ENCODE measurements at regions not wholly inside any gene's neighbourhood (a gene's known extent, or its start where the extent isn't known, plus 50 kb on each side); places are given as distances from the start of the nearest gene placed in this dataset.
A peak's percentile ranks its signal among the peaks of the same experiment; 100 is the strongest.
"Not testable (repeated sequence)": the region's sequence is repeated elsewhere in the genome, so short reads cannot be mapped to it uniquely, and the experiment has no call there.

DNA sequence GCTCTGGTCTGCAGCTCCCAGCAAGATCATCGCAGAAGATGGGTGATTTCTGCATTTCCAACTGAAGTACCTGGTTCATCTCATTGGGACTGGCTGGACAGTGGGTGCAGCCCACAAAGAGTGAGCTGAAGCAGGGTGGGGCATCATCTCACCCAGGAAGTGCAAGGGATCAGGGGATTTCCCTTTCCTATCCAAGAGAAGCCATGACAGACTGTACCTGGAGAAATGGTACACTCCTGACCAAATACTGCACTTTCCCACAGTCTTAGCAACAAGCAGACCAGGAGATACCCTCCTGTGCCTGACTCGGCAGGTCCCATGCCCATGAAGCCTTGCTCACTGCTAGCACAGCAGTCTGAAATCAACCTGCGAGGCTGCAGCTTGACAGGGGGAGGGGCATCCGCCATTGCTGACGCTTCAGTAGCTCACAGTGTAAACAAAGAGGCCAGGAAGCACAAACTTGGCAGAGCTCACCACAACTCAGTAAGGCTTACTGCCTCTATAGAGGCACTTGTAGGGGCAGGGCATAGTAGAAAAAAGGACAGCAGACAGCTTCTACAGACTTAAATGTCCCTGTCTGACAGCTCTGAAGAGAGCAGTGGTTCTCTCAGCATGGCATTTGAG lies 60.5 kb downstream of the AREG start:
- peak; percentile 50 for DNase-seq (ENCODE audit: low read depth)
- in situ Hi-C loops (cut with HindIII; ENCODE audit: low pct_unique_long_range_greater_than_20kb, low sequenced_read_pairs), result not testable (repeated sequence)

DNA sequence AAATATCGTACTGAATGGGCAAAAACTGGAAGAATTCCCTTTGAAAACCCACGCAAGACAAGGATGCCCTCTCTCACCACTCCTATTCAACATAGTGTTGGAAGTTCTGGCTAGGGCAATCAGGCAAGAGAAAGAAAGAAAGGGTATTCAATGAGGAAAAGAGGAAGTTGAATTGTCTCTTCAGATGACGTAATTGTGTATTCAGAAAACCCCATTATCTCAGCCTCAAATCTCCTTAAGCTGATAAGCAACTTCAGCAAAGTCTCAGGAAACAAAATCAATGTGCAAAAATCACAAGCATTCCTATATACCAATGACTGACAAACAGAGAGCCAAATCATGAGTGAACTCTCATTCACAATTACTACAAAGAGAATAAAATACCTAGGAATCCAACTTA lies 64.4 kb downstream of the AREG start:
- DNase-seq (ENCODE audit: low read depth); in situ Hi-C loops (cut with HindIII; ENCODE audit: low pct_unique_long_range_greater_than_20kb, low sequenced_read_pairs): not testable (repeated sequence)

DNA sequence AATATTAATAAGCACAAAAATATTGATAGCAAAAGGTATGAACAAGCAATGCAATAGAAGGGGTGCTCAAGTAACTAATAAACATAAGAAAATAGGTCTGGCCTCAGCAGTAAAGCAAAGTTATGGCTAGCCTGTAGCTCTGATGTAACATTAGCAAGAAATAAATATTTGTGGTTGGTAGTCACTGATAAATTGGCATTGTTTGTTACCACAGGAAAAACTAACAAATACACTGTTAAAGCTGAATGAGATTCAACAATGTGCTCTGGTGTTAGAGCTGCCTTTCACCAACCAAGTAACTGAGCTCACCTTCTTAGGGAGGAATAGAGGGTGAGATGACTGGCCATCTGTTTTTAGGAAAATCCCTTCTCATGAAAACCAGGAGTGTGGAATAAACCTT lies 71.4 kb downstream of the AREG start:
- DNase-seq (ENCODE audit: low read depth), result no peak

DNA sequence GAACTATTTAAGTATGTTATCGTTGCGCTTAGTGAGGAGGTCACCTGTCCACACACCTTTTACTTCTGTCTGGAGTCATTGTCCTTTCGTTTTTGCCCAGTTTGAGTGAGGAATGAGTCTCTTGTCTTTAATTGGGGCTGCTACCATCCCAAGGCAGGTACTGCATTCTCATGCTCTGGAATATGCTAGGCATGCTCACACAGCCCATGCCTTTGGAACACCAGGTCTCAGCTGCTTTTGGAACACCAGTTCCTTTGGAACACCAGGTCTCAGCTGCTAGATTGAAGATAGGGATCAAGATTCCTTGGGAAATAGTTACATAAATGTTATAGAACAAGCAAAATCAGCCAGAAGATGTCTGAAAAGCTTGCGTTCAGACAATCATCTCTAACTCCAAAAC lies 73.1 kb downstream of the AREG start:
- in situ Hi-C loops (cut with HindIII; ENCODE audit: low pct_unique_long_range_greater_than_20kb, low sequenced_read_pairs), result no loop called here
- DNase-seq (ENCODE audit: low read depth), result no peak

More for the DNA sequence above, 71.4 kb downstream of the AREG start:
- in situ Hi-C loops (cut with HindIII; ENCODE audit: low pct_unique_long_range_greater_than_20kb, low sequenced_read_pairs), result no loop called here

DNA sequence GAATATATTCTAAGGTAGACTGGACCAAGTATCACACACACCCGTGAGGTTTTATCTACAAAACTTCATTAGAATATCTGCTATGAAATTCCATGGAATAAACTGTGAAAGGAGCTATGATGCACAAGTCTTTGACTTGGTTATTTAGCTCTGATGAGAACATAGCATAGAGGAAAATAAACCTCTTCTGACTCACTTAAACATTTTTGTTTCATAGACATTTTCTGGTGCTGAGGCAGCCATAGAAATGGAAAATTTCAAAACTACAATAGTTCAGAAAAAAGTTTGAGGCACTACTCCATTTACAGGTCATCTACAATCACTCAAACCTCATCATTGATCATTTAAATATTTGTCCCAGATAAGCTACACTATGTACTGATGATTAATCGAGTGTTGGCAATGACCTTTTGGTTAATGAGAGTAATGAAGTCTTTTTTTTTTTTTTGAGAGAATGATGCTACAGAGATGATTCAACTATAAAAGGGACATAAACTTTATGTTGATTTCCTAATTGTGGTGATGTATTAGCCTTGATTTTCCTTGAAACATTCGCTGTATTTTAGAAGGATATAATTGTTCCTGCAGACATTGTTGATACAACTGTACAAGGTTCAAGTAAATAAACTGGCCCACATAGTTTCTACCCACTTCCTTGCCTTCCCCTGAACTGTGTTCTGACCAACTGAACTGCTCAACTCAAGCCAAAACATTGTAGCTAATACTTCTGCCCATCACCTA lies 77.5 kb downstream of the AREG start:
- DNase-seq (ENCODE audit: low read depth), result no peak
- in situ Hi-C loops (cut with HindIII; ENCODE audit: low pct_unique_long_range_greater_than_20kb, low sequenced_read_pairs), result no loop called here

DNA sequence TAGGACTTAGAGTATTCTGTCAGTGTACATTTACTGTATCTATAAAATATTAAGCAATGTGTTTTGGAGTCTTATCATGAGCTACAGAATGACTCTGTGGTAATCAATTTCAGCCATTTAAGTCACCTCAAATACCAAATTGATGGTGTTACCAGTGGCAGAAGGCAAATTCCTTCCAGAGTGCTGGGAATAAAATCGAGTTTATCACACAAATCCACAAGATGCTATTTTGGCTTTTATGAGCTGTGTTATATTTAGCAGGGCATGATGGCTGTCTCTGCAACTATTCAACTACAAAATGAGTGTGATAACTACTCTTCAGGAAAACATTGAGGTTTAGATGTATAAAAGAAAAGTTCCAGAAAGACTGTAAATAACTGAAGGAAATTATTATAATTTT lies 78.2 kb downstream of the AREG start:
- no peak for DNase-seq (ENCODE audit: low read depth)
- in situ Hi-C loops (cut with HindIII; ENCODE audit: low pct_unique_long_range_greater_than_20kb, low sequenced_read_pairs), result no loop called here

DNA sequence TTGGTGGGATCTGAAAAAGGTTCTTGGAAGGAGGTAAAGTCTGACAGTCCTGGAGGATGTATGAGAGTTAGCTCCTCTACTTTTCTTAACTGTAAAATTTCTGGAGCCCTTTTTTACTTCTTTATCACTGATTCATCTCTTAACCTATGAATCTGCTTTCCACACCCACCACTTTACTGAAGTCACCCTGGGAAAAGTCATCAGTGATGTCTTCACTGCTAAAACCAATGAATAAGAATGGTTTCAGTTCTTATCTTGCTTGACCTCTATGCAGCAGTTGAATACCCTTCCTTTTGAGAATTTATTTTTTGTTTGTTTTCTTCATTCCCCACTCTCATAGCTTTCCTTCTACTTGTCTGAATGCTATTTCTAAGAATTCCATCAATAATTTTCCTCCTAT lies 80.0 kb downstream of the AREG start:
- in situ Hi-C loops (cut with HindIII; ENCODE audit: low pct_unique_long_range_greater_than_20kb, low sequenced_read_pairs), result no loop called here
- DNase-seq (ENCODE audit: low read depth), result no peak

DNA sequence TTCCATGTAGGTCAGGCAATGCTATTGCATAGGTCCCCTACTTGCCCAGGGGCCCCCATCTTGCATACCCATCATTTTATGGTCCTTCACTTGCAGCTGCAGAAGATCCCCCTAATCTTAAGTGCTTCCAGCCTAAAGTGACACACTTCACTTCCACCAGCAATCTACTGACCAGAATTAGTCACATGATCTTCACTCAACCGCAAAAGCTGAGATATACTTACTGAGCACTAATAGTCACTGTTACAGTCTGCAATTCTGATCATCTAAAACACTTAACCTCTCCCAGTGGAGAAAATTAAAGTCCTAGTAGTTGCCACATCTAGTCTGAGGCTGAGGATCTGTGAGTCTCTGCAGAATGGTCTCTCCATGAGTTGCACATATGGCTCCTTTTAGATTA lies 82.1 kb downstream of the AREG start:
- in situ Hi-C loops (cut with HindIII; ENCODE audit: low pct_unique_long_range_greater_than_20kb, low sequenced_read_pairs), result no loop called here
- DNase-seq (ENCODE audit: low read depth), result no peak

DNA sequence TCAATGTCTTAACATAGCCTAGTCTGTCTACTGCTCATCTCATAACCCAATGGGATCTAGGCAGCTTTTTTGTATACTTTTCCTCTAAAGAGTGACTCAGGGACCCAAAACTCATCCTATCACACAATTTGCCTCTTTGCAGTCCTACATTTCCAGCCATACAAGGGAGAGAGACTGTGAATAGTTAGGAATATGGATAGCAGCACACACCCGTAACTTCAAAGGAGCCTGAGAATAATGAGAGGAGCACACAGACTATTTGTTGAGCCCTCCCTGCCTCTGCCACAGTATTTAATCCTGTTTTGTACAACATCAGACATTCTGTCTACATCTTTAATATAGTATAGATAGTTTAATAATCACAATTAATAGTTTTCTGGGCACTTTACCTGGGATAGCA lies 83.2 kb downstream of the AREG start:
- in situ Hi-C loops (cut with HindIII; ENCODE audit: low pct_unique_long_range_greater_than_20kb, low sequenced_read_pairs), result no loop called here

DNA sequence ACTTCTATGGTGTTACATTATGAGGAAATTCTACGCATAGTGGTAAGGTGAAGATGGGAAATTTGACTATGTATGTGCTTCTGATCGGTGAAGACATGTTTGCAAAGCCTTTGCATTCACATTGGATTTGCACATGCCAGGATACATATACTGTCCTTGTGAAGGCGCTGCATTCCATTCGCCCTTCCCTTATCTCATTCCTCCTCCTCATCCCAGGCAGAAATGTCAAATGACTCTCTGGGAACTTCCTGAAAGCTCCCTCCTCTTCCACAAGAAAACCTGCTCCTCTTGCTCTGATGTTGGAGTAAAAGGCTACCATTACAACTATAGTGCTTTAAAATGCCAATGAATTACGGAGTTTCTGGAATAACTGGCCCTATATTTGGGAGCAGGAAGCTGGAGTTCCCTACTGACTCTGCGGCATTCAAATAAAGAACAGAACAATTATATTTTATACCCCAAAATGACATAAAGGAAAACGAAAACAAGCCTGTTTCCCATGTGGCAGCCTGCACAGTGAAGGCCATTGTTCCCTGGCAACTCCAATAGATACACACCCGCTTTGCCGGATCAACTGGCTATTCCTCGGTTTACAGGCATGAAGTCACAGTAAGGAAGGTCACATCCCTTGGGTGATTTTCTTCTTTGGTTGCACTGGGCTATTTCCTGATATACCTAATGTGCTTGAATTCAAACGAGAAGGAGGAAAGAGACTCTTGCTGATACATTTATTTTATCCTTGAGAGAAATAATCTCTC lies 84.5 kb downstream of the AREG start:
- in situ Hi-C loops (cut with HindIII; ENCODE audit: low pct_unique_long_range_greater_than_20kb, low sequenced_read_pairs), result no loop called here
- no peak for DNase-seq (ENCODE audit: low read depth)

More for the DNA sequence above, 83.2 kb downstream of the AREG start:
- DNase-seq (ENCODE audit: low read depth), result no peak

DNA sequence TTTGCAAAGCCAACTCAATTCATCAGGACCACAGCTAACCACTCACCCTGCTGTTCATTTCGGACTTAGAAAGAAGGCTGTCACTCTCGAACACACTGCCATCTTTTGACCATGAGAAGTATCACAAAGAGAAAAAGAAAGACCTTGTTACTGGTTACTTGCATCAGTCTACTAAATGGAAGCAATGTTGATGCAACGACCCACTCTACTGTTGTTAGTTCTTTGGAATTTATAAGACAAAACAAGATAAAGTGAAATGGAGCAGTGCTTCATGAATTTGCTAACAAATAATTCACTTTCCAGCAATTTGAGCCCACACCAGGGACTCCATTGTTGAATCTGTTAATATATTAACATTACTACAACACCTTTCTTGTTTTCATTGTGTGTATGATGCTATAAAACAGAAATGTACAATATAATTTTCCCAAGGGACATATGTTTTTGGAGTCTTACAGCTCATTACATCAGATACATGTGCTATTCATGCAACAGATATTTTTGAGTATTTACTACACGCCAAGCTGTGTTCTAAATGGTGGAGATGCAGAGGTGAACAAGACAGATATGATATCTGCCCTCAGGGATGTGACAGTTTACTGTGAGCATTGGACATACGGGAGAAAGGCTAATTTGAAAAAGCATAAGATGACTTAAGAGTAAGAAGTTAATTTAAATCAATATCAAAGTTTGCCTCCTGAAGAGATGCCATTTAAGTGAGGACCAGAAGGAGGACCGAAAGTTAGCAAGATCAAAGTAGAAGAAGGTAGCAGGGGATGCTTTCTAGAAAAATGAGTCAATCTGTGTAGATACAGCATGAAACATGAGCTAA lies 87.2 kb downstream of the AREG start:
- in situ Hi-C loops (cut with HindIII; ENCODE audit: low pct_unique_long_range_greater_than_20kb, low sequenced_read_pairs), result no loop called here

DNA sequence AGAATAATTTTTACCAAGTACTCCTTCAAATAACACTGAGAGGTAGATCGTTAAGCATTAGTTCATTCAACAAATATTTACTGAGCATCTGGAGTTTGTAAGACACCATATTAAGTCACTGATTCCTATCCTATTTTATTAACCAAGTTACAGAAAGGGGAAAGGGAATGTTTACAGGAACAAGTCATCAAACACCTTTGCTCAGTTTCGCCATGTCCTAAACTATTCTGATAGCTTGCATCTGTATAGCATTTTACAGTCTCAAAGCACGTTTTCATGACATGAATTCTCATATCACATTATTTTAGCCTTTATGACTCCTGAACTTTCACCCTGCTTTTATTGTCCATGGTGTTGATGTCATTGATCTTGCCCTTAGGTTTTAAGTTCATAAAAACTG lies 89.2 kb downstream of the AREG start:
- in situ Hi-C loops (cut with HindIII; ENCODE audit: low pct_unique_long_range_greater_than_20kb, low sequenced_read_pairs), result no loop called here
- DNase-seq (ENCODE audit: low read depth), result no peak

More for the DNA sequence above, 87.2 kb downstream of the AREG start:
- peak; percentile 70 for DNase-seq (ENCODE audit: low read depth)

DNA sequence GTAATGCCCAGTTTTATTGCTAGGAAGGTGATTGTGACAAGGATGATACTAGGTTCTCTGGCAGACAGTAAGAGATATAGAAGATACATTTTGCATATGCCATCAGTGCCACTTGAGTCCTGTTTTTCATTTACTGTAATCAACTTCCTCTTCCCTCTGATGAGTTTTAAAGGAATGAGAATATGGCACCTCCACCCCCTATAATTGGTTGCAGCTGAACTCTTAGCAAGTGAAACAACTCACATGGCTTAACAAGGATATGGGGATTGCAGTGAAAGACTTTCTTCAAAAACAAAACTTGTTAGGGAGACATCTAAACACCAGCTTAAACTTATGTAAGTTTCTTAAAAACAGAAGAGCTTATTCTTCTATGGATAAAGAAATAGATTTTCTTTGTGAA lies 90.0 kb downstream of the AREG start:
- in situ Hi-C loops (cut with HindIII; ENCODE audit: low pct_unique_long_range_greater_than_20kb, low sequenced_read_pairs), result no loop called here

DNA sequence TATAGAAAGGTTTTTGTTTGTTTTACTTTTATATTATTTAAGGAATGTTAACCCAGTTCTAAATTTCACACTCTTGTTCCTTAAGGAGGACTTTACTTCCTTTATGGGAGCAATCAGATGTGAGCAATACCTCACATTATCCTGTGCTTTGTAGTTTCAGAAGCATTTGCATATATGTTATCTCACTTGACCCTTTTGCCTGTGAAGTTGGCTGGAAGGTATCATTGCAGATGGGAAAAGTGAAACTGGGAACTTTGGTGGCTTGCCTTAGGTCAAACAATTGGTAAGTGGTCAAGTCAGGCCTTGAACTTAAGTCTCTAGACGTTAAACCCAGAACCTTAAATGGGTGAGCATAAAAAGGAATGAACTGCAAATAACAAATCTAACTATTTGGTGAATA lies 90.6 kb downstream of the AREG start:
- no peak for DNase-seq (ENCODE audit: low read depth)
- in situ Hi-C loops (cut with HindIII; ENCODE audit: low pct_unique_long_range_greater_than_20kb, low sequenced_read_pairs), result no loop called here

More for the DNA sequence above, 90.0 kb downstream of the AREG start:
- DNase-seq (ENCODE audit: low read depth), result no peak

DNA sequence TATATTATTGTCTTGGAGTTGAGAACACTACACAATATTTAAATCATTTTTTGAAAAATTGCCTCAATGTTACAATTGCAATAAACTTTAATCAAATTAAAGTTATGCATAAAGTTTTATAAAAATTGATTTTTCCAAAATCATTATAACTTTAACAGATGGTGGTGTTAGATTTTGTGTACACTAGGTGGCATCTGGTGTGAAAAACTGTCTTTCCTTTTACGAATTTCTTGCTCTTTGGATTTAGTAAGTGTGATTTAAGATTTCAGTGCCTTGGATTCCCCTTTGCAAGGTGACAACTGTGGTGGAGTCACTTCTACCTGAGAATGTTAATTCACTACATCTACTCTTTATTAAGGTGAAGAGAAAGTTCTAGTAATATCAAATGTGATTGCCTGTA lies 91.6 kb downstream of the AREG start:
- DNase-seq (ENCODE audit: low read depth), result no peak
- in situ Hi-C loops (cut with HindIII; ENCODE audit: low pct_unique_long_range_greater_than_20kb, low sequenced_read_pairs), result no loop called here

DNA sequence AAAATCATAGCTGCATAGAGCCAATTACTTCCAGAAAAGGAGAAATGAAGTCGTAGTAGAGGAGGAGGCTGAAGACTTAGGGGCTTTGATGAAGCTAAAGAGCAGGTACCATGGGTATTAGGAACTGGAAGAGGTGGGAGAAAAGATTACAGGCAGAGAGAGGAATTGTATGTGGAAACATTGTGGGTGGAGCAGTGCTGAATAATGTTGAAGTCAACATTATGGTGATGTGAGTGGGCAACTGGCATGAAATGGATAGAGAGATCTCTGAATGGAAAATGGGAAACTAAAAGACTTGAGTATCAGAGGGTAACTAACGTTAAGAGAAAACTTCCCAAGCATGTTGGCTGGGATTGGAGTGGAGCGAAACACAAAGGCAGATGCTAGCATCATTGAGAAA lies 92.5 kb downstream of the AREG start:
- in situ Hi-C loops (cut with HindIII; ENCODE audit: low pct_unique_long_range_greater_than_20kb, low sequenced_read_pairs), result no loop called here
- no peak for DNase-seq (ENCODE audit: low read depth)

DNA sequence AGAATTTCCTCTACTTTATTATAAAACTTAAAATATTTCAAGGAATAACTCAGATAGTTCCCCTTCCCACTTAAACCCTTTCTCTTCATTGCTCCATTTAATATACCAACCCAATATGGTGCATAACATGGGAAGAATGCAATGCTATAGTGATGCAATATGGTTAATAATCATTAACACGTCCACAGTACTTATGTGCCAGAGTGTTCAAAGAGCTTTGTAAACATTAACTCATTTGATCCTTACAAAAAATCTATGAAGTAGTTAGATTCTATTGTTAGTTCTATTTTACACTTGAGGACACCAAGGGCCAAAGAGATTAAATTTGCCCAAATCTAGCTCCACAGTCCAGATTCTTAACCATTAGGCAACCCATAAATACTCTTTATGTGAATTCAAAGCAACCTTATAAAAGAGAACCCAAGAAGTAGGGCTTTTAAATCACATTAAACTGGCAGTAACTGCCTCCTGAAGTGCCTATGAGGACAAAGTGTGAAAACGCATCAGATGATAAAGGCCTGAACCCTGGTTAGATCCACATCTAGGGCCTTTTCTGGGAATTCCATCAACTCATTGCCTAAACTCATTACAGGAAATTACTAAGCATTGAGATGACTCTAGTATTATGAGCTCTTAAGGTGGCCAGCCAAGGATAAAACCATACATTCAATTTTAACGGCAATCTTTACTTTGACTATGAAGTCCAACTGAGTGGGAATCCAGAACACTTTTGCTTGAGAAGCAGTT lies 94.3 kb downstream of the AREG start:
- in situ Hi-C loops (cut with HindIII; ENCODE audit: low pct_unique_long_range_greater_than_20kb, low sequenced_read_pairs), result no loop called here
- peak; percentile 61 for DNase-seq (ENCODE audit: low read depth)

DNA sequence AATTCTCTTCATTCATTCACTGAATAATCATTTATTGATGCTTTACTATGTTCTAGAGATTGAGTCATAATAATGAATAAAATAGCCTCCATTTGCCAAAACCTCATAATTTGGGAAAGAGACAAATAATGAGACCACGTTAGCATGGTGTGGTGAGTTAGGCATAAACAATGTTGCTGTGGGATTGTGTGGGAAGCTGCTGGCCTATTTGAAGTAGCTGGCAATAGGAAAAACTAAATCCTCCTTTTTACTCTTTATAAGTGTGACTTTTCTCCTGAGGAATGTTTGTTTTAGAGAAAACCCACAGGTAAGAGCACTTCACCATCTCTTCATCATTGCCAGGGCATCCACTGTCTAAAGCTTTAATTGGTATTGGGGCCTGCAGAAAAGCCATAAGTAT lies 95.3 kb downstream of the AREG start:
- in situ Hi-C loops (cut with HindIII; ENCODE audit: low pct_unique_long_range_greater_than_20kb, low sequenced_read_pairs), result no loop called here
- DNase-seq (ENCODE audit: low read depth), result no peak
